ENCODE measurements at regions not wholly inside any gene's neighbourhood (a gene's known extent, or its start where the extent isn't known, plus 50 kb on each side); places are given as distances from the start of the nearest gene placed in this dataset.

- H3K9me3 ChIP-seq (ENCODE audit: control insufficient read depth in 3 of 3, low read length in 3 of 3) = no peaks in the 10 kb centered on the region
- H3K27ac ChIP-seq (ENCODE audit: low read depth, low read length) = no peak overlapping the region
- no peaks in the 10 kb centered on the region for H3K27me3 ChIP-seq (ENCODE audit: control insufficient read depth in 3 of 3, insufficient read depth in 3 of 3, low read length in 3 of 3)
- H3K4me3 ChIP-seq (ENCODE audit: low read length in 3 of 3) = no peak overlapping the region
- H3K4me1 ChIP-seq (ENCODE audit: control insufficient read depth in 3 of 3, insufficient read depth in 3 of 3, low read length in 3 of 3) = no peaks in the 10 kb centered on the region
- no peaks in the 10 kb centered on the region for H3K36me3 ChIP-seq (ENCODE audit: control insufficient read depth in 3 of 3, insufficient read depth in 3 of 3, low read length in 3 of 3)
- H3K9ac ChIP-seq (ENCODE audit: low read depth in 1 of 3, low read length in 3 of 3) = no peak overlapping the region
These were observed 453.5 kb upstream of the CDH9 start for GRCh38 chr5:27491746-27492439.

- no peaks in the 10 kb centered on the region for H3K9me3 ChIP-seq (ENCODE audit: control insufficient read depth in 3 of 3, low read length in 3 of 3)
- no peaks in the 10 kb centered on the region for H3K36me3 ChIP-seq (ENCODE audit: control insufficient read depth in 3 of 3, insufficient read depth in 3 of 3, low read length in 3 of 3)
- no peaks in the 10 kb centered on the region for H3K27me3 ChIP-seq (ENCODE audit: control insufficient read depth in 3 of 3, insufficient read depth in 3 of 3, low read length in 3 of 3)
- H3K4me1 ChIP-seq (ENCODE audit: control insufficient read depth in 3 of 3, insufficient read depth in 3 of 3, low read length in 3 of 3) = no peaks in the 10 kb centered on the region
- H3K27ac ChIP-seq (ENCODE audit: low read depth, low read length) = no peak overlapping the region
- no peak overlapping the region for H3K4me3 ChIP-seq (ENCODE audit: low read length in 3 of 3)
- no peak overlapping the region for H3K9ac ChIP-seq (ENCODE audit: low read depth in 1 of 3, low read length in 3 of 3)
These were observed 452.7 kb upstream of the CDH9 start for GRCh38 chr5:27491047-27491446.

- no peak overlapping the region for H3K4me3 ChIP-seq (ENCODE audit: low read length in 3 of 3)
- no peak overlapping the region for H3K27ac ChIP-seq (ENCODE audit: low read depth, low read length)
- no peak overlapping the region for H3K9ac ChIP-seq (ENCODE audit: low read depth in 1 of 3, low read length in 3 of 3)
- no peaks in the 10 kb centered on the region for H3K9me3 ChIP-seq (ENCODE audit: control insufficient read depth in 3 of 3, low read length in 3 of 3)
- H3K4me1 ChIP-seq (ENCODE audit: control insufficient read depth in 3 of 3, insufficient read depth in 3 of 3, low read length in 3 of 3) = no peaks in the 10 kb centered on the region
- no peaks in the 10 kb centered on the region for H3K36me3 ChIP-seq (ENCODE audit: control insufficient read depth in 3 of 3, insufficient read depth in 3 of 3, low read length in 3 of 3)
- H3K27me3 ChIP-seq (ENCODE audit: control insufficient read depth in 3 of 3, insufficient read depth in 3 of 3, low read length in 3 of 3) = no peaks in the 10 kb centered on the region
These were observed 451.3 kb upstream of the CDH9 start for GRCh38 chr5:27489701-27490100.

- Histone ChIP-seq H3K4me3 (ENCODE audit: low read length in 3 of 3) (no peak overlapping the region), H3K36me3 (ENCODE audit: control insufficient read depth in 3 of 3, insufficient read depth in 3 of 3, low read length in 3 of 3) (no peaks in the 10 kb centered on the region), H3K9ac (ENCODE audit: low read depth in 1 of 3, low read length in 3 of 3) (no peak overlapping the region), H3K9me3 (ENCODE audit: control insufficient read depth in 3 of 3, low read length in 3 of 3) (no peaks in the 10 kb centered on the region), H3K4me1 (ENCODE audit: control insufficient read depth in 3 of 3, insufficient read depth in 3 of 3, low read length in 3 of 3) (no peaks in the 10 kb centered on the region), H3K27me3 (ENCODE audit: control insufficient read depth in 3 of 3, insufficient read depth in 3 of 3, low read length in 3 of 3) (no peaks in the 10 kb centered on the region), H3K27ac (ENCODE audit: low read depth, low read length) (no peak overlapping the region)
These were observed 444.3 kb upstream of the CDH9 start for GRCh38 chr5:27482663-27483062.

- H3K36me3 ChIP-seq (ENCODE audit: control insufficient read depth in 3 of 3, insufficient read depth in 3 of 3, low read length in 3 of 3) = no peaks in the 10 kb centered on the region
- no peak overlapping the region for H3K9ac ChIP-seq (ENCODE audit: low read depth in 1 of 3, low read length in 3 of 3)
- no peak overlapping the region for H3K4me3 ChIP-seq (ENCODE audit: low read length in 3 of 3)
- H3K9me3 ChIP-seq (ENCODE audit: control insufficient read depth in 3 of 3, low read length in 3 of 3) = no peaks in the 10 kb centered on the region
- H3K27me3 ChIP-seq (ENCODE audit: control insufficient read depth in 3 of 3, insufficient read depth in 3 of 3, low read length in 3 of 3) = no peaks in the 10 kb centered on the region
- H3K4me1 ChIP-seq (ENCODE audit: control insufficient read depth in 3 of 3, insufficient read depth in 3 of 3, low read length in 3 of 3) = no peaks in the 10 kb centered on the region
- no peak overlapping the region for H3K27ac ChIP-seq (ENCODE audit: low read depth, low read length)
These were observed 441.5 kb upstream of the CDH9 start for GRCh38 chr5:27479859-27480258.

DNA sequence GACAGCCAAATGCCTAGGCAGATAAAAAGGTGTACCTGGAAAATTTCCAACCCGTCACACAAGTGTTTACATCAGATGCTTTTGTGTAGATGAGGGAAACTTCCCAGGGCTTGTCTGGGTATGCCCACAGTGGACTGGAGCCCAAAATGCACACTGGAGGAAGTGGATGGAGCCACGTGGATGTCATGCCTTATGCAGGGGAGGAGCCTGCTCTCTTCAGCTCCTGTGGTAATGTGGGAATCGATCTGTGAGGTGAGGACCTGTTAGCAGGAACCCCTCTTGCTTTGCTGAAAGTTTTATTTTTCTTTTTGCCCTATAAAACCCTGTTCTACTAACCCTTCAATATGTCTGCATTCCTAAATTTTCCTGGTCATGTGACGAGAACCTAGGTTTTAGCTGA is 439.2 kb upstream of the CDH9 start:
- Histone ChIP-seq H3K36me3 (ENCODE audit: control insufficient read depth in 3 of 3, insufficient read depth in 3 of 3, low read length in 3 of 3) (no peaks in the 10 kb centered on the region), H3K4me3 (ENCODE audit: low read length in 3 of 3) (no peak overlapping the region), H3K9me3 (ENCODE audit: control insufficient read depth in 3 of 3, low read length in 3 of 3) (no peaks in the 10 kb centered on the region), H3K27me3 (ENCODE audit: control insufficient read depth in 3 of 3, insufficient read depth in 3 of 3, low read length in 3 of 3) (no peaks in the 10 kb centered on the region), H3K27ac (ENCODE audit: low read depth, low read length) (no peak overlapping the region), H3K9ac (ENCODE audit: low read depth in 1 of 3, low read length in 3 of 3) (no peak overlapping the region), H3K4me1 (ENCODE audit: control insufficient read depth in 3 of 3, insufficient read depth in 3 of 3, low read length in 3 of 3) (no peaks in the 10 kb centered on the region)

- no peaks in the 10 kb centered on the region for H3K9me3 ChIP-seq (ENCODE audit: control insufficient read depth in 3 of 3, low read length in 3 of 3)
- no peaks in the 10 kb centered on the region for H3K4me1 ChIP-seq (ENCODE audit: control insufficient read depth in 3 of 3, insufficient read depth in 3 of 3, low read length in 3 of 3)
- H3K27me3 ChIP-seq (ENCODE audit: control insufficient read depth in 3 of 3, insufficient read depth in 3 of 3, low read length in 3 of 3) = no peaks in the 10 kb centered on the region
- no peak overlapping the region for H3K27ac ChIP-seq (ENCODE audit: low read depth, low read length)
- H3K9ac ChIP-seq (ENCODE audit: low read depth in 1 of 3, low read length in 3 of 3) = no peak overlapping the region
- H3K4me3 ChIP-seq (ENCODE audit: low read length in 3 of 3) = no peak overlapping the region
- no peaks in the 10 kb centered on the region for H3K36me3 ChIP-seq (ENCODE audit: control insufficient read depth in 3 of 3, insufficient read depth in 3 of 3, low read length in 3 of 3)
These were observed 438.1 kb upstream of the CDH9 start for GRCh38 chr5:27476356-27476988.

DNA sequence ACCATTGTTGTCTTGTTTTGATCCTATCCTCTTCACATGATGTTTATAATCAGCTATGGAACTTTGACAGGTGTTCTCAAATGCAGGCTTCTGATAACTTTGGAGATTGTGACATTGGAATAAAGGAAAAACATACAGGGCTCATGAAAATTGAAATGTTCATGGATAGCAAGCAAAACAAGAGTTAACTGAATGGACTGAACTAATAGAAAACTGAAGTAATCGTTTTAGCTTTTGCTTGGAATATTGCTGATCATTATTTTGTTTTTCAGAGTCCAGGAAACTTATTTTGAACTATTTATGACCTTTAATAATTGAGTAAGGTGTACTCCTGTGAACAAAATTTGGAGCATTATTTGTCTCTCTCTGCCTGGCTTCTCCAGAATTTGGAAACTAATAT is 436.7 kb upstream of the CDH9 start:
- Histone ChIP-seq H3K9ac (ENCODE audit: low read depth in 1 of 3, low read length in 3 of 3) (no peak overlapping the region), H3K9me3 (ENCODE audit: control insufficient read depth in 3 of 3, low read length in 3 of 3) (no peaks in the 10 kb centered on the region), H3K4me1 (ENCODE audit: control insufficient read depth in 3 of 3, insufficient read depth in 3 of 3, low read length in 3 of 3) (no peaks in the 10 kb centered on the region), H3K27me3 (ENCODE audit: control insufficient read depth in 3 of 3, insufficient read depth in 3 of 3, low read length in 3 of 3) (no peaks in the 10 kb centered on the region), H3K36me3 (ENCODE audit: control insufficient read depth in 3 of 3, insufficient read depth in 3 of 3, low read length in 3 of 3) (no peaks in the 10 kb centered on the region), H3K4me3 (ENCODE audit: low read length in 3 of 3) (no peak overlapping the region), H3K27ac (ENCODE audit: low read depth, low read length) (no peak overlapping the region)

DNA sequence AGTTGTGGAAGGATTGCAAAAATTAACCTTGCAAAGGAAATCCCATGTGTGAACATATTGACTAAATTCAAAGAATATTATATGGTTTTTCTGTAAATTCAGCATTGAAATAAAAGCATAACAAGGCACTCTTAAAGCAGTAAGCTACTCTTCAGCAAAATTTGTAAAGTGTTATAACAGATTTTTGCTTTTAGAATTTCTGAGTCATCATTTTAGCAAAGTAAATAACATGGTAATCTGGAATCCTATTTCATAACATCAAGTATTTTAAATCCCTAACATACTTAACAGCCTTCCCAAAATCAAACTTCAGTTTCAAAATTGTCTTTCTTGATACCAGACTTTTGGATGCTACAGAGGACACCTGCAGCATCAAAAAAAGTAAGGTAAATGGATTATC is 436.0 kb upstream of the CDH9 start:
- H3K9ac ChIP-seq (ENCODE audit: low read depth in 1 of 3, low read length in 3 of 3) = no peak overlapping the region
- H3K4me3 ChIP-seq (ENCODE audit: low read length in 3 of 3) = no peak overlapping the region
- no peaks in the 10 kb centered on the region for H3K9me3 ChIP-seq (ENCODE audit: control insufficient read depth in 3 of 3, low read length in 3 of 3)
- no peaks in the 10 kb centered on the region for H3K36me3 ChIP-seq (ENCODE audit: control insufficient read depth in 3 of 3, insufficient read depth in 3 of 3, low read length in 3 of 3)
- no peaks in the 10 kb centered on the region for H3K4me1 ChIP-seq (ENCODE audit: control insufficient read depth in 3 of 3, insufficient read depth in 3 of 3, low read length in 3 of 3)
- no peaks in the 10 kb centered on the region for H3K27me3 ChIP-seq (ENCODE audit: control insufficient read depth in 3 of 3, insufficient read depth in 3 of 3, low read length in 3 of 3)
- no peak overlapping the region for H3K27ac ChIP-seq (ENCODE audit: low read depth, low read length)

- H3K4me3 ChIP-seq (ENCODE audit: low read length in 3 of 3) = no peak overlapping the region
- no peak overlapping the region for H3K9ac ChIP-seq (ENCODE audit: low read depth in 1 of 3, low read length in 3 of 3)
- H3K9me3 ChIP-seq (ENCODE audit: control insufficient read depth in 3 of 3, low read length in 3 of 3) = no peaks in the 10 kb centered on the region
- no peaks in the 10 kb centered on the region for H3K4me1 ChIP-seq (ENCODE audit: control insufficient read depth in 3 of 3, insufficient read depth in 3 of 3, low read length in 3 of 3)
- H3K27ac ChIP-seq (ENCODE audit: low read depth, low read length) = no peak overlapping the region
- no peaks in the 10 kb centered on the region for H3K27me3 ChIP-seq (ENCODE audit: control insufficient read depth in 3 of 3, insufficient read depth in 3 of 3, low read length in 3 of 3)
- no peaks in the 10 kb centered on the region for H3K36me3 ChIP-seq (ENCODE audit: control insufficient read depth in 3 of 3, insufficient read depth in 3 of 3, low read length in 3 of 3)
These were observed 435.6 kb upstream of the CDH9 start for GRCh38 chr5:27474047-27474309.

Data from skeletal muscle tissue (tissue), 3 donors.